Stimulated activated CD8-positive, alpha-beta memory T cell treated with anti-CD3 and anti-CD28 coated beads, Interleukin-2, amount 100 ng/mL, for 1 hour (primary cell): ENCODE measurements at regions not wholly inside any gene's neighbourhood (a gene's known extent, or its start where the extent isn't known, plus 50 kb on each side); places are given as distances from the start of the nearest gene placed in this dataset.

ENCODE experiments used
- DNase-seq, 2 donors: peaks; one replicate each; pipeline ENCODE4 v3.0.0-alpha.2; 2020; ENCODE audit warnings: low read depth in 2 of 2

- no peak for DNase-seq
Measured at GRCh38 chr16:6593799-6594198, 738.8 kb upstream of the RBFOX1 start.

DNA sequence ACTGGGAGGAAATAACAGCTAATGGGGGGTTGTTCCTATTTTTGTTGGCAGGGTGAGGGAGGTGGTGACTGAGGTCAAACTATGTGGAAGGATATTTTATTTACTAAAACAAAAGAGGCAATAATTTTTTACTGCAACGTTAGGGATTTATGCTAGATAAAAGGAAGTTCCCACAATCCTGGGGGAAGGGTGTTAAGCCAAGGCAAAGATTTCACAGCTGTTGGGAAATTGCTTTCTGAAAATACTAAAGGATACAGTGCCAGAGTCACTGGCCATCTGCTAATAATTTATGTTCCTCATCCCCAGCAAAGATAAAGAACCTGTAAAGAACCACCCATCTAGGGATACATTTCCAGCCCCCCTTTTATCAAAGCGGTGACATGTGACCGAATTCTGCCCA is 756.0 kb upstream of the RBFOX1 start:
- no peak for DNase-seq

DNA sequence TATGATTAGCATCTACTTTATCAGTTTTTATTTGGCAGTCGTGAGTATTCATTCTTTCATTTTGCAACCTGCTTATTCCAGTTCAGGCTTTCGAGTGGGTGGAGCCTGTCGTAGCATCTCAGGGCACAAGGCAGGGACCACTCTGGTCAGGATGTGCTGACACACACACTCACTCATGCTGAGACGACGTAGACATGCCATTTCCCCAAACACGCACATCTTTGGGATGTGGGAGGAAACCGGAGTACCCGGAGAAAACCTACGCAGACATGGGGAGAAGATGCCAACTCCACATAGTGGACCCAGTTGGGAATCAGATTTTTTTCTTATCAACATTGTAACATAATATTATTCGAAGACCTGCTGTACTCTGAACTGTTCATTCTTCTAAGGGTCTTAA is 756.5 kb upstream of the RBFOX1 start:
- no peak for DNase-seq

- no peak for DNase-seq
Measured at GRCh38 chr16:6574146-6574545, 758.5 kb upstream of the RBFOX1 start.

- no peak for DNase-seq
Measured at GRCh38 chr16:6573577-6573976, 759.1 kb upstream of the RBFOX1 start.

- no peak for DNase-seq
Measured at GRCh38 chr16:6571044-6571443, 761.6 kb upstream of the RBFOX1 start.

- no peak for DNase-seq
Measured at GRCh38 chr16:6570530-6570929, 762.1 kb upstream of the RBFOX1 start.

- no peak for DNase-seq
Measured at GRCh38 chr16:6562986-6563385, 769.7 kb upstream of the RBFOX1 start.

- no peak for DNase-seq
Measured at GRCh38 chr16:6560306-6561100, 772.1 kb upstream of the RBFOX1 start.

- no peak for DNase-seq
Measured at GRCh38 chr16:6558661-6559060, 774.0 kb upstream of the RBFOX1 start.

DNA sequence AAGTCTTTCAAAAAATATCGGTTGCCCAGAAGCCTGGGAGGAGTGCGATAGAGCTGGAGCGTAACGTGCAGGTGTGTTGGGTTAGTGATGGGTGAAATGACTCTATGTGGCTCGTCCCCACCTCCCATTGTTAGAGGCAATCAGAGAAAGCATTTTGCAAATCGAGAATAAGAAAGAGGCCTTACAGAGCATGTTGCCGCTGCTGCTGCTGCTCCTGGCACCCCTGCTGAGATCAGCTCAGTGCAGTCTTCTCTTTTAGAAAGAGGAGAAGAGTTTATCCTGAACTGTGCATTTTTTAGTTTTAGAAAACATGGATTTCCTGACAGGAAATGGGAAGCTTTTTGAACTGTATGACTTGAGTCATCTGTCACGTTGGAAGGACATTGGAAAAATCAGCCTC is 774.5 kb upstream of the RBFOX1 start:
- no peak for DNase-seq

- DNase-seq, result no peak
Measured at GRCh38 chr16:6557353-6558023, 775.2 kb upstream of the RBFOX1 start.

GRCh38 chr16:6549415-6549814 is 783.2 kb upstream of the RBFOX1 start:
- DNase-seq, result no peak

DNA sequence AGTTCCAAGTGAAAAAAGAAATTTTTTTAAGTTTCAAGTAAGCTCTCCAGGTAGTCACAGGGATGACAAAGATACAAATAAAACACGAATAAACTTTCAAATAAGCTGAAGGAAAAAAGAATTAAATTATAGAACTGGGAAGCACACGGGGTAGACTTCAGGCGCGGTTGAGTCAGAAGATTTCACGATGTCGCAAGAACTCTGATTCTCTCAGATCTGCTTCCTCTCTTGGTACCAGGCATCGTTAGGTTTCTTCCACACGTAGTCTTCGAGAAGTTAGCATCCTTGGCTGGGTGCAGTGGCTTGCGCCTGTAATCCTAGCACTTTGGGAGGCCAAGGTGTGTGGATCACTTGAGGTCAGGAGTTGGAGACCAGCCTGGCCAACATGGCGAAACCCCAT is 784.1 kb upstream of the RBFOX1 start:
- DNase-seq, result no peak

DNA sequence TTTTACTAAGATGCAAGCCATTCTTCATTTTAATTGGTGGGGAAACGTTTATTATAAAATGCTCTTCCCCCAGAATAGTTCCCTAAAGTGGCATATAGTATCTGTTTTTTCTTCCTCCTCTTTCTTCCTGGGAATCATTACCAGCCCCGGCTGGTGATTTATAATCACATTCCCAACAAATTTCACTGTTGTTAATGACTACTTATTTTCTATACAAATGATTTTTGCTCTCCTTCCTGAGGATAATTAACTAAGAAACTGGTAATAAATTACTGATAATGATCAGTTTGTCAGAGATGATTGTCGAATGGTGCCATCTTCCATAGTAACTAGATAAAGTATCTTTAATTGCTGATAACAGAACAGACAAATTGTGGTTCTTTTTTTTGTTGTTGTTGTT is 785.5 kb upstream of the RBFOX1 start:
- no peak for DNase-seq

DNA sequence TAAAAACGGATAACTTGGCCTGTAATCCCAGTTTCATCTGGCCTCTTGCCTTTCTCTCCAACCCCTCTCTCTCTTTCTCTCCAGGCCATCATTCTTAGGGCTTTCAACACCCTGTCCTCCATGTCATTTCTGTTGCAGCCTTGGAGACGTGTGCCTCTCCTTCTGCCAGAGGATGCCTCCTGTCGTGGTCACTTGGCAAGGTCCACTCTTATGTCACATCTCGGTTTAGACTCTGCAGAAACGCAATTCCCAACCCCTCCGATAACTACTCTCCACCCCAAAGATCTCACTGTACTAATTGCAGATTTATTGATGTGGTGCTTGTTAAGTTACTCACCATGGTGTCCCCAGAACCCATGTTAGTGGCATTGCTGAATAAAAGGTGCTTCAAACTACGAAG is 787.3 kb upstream of the RBFOX1 start:
- no peak for DNase-seq

DNA sequence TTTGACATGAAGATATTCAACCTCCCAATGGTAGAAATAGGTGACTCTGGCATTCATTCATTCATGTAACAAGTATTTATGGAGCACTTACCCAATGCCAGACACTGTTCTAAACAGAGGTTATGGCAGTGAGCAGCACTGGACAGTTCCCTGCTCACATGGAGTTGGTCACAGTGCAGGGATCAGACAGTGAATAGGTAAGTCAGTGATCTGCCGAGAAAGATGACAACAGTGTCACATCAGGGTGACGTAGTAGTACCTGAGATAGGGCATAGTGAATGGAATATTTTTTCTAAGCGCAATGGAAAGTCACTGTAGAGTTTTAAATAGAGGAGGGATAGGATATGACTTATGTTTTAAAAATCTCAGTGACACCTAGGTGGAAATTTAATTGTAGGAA is 791.4 kb upstream of the RBFOX1 start:
- no peak for DNase-seq

GRCh38 chr16:6536411-6536810 is 796.2 kb upstream of the RBFOX1 start:
- no peak for DNase-seq

DNA sequence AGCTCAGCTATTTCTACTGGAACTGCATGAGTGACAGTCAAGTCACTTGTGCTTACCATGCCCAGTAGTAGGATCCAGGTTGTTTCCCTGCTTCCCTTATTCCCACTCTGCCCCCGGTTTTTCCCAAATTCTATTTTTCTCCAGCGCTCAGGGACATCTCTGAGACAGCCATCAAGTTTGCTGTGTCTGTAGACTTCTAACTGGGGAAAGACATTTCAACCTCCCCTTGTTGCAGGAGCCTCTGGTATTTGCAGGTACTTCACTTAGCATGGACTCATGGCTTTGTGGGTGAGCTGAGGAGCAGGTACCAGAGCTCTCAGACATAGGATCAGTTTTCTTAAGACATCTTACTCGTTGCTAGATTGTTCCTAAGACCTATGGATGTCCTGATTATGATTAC is 801.6 kb upstream of the RBFOX1 start:
- no peak for DNase-seq

- DNase-seq, result no peak
Measured at GRCh38 chr16:6528217-6528616, 804.4 kb upstream of the RBFOX1 start.

DNA sequence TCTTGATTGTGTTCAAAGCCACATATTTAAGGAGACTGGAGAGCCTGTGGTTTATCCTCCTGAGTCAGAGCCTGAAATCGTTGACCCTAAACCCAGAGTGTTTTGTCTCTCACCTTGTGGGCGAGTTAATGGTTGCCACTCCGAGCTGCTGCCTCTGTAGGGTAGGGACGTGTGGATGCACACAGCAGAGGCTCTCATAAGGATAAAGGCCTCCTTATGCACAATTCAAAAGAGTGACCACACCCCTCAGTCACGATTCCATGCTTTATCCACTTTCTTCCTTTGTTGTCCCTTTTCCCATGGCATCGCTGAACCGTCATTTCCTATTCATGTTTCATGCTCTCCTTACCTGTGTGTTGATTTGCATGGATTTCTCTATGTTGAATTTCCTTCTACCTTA is 805.0 kb upstream of the RBFOX1 start:
- DNase-seq, result no peak

DNA sequence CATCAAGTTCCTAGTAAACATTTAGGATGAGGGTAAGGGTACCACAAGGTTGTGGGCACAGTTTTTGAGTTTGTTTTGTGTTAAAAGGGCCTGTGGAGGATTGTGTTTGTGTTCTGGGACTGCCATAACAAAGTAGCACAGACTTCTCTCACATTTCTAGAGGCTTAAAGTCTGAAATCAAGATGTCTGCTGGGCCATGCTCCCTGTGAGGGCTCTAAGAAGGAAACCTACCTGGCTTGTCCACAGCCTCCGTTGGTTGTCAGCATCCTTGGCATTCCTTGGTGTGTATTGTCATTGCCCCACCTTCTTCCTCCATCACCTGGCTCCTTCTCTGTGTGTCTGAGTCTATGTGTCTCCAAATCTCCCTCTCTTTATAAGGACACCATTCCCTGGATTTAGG is 808.1 kb upstream of the RBFOX1 start:
- no peak for DNase-seq

DNA sequence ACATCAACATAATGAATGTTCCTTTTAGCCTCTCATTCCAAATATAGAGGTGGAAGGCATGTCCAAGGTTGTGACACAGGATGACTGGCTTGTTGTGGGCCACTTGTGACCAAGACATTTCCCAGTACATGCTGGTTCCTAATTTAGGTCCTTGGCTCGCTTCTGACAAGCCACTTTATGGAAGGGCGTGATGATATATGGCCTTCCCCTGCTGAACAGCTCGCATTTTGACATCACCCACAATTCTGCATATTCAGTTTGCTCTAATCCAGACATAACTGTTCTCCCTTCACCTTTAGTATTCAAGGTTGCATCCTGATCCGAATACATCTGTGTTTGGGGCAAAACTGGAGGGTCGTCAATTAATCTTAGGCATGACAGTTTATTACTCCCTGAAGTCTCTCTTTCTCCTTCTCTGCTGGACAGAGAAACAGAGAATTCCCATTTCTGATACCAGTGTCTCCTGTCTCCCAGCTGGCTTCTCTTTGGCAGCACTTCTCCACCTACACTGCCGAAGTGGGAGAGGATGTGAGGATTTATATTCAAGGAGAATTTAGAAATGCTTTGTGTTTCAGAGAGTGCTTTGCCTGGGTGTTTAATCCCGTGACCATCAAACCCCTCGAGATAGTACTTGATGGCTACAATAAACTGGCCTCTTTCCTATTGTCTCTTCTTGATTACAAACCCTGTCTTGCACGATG is 815.5 kb upstream of the RBFOX1 start:
- DNase-seq, result no peak
